Astrocyte of the hippocampus (primary cell): ENCODE measurements at regions not wholly inside any gene's neighbourhood (a gene's known extent, or its start where the extent isn't known, plus 50 kb on each side); places are given as distances from the start of the nearest gene placed in this dataset.
"Not testable (repeated sequence)": the region's sequence is repeated elsewhere in the genome, so short reads cannot be mapped to it uniquely, and the experiment has no call there.

Source experiments
- DNase-seq: peaks from one replicate; pipeline ENCODE4 v3.0.0; 2011; ENCODE audit warnings: low read depth, low spot score

GRCh38 chr2:212786088-212786487 is 247.5 kb upstream of the ERBB4 start:
- not testable (repeated sequence) for DNase-seq

DNA sequence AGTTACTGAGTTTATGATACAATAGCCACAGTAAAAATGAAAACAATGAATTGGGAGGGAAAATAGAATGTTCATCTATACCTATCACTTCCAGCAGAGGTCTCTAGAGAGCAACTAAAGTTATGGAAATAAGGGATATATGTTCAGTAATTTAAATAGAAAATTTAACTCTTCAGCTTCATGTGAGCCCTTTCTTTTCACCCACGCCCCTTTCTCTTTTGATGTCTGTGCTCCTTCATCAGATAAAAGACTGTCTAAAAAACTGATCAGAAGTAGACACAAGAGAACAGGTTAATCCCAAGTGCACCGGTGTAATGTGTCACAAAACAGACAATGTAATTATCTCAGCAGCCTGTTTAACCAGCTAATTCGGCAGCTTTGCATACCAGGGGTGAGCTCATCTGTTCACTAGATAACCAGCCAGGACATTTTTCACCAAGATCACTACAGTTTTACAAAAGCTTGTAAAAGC is 238.5 kb upstream of the ERBB4 start:
- DNase-seq = peak; percentile 51

GRCh38 chr2:212773808-212774339 is 235.3 kb upstream of the ERBB4 start:
- DNase-seq = no peak

DNA sequence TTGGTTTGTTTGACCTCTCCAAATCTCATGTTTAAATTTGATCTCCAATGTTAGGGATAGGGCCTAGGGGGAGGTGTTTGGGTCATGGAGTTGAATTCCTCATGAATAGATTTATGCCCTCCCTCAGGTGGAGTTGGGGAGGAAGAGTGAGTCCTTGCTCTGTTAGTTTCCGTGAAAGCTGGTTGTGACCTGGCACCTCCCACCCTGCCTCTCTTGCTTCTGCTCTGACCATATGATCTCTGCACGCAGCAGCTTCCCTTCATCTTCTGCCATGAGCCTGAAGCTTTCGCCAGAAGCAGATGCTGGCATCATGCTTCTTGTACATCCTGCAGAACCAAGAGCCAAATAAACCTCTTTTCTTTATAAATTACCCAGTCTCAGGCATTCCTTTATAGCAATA is 231.6 kb upstream of the ERBB4 start:
- DNase-seq = no peak

DNA sequence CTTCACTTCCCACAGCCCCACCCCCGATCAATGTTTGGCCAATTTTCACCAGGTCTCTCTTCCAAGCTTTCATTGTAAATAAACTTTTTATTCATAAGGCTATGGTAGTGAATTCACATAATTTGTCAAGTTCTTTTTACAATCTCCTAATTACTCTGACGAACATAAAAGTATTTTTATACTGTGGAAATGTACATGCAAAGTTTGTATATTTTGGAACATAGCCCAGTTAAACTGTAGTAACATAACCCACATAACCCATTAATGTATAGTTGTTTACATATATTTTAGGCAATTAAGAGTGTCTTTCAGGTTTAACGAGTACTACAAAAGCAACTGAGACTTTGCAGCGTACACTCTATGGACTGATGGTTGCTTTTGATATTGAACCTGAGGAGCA is 228.3 kb upstream of the ERBB4 start:
- no peak for DNase-seq

- DNase-seq = peak; percentile 5
These were observed 214.2 kb upstream of the ERBB4 start for GRCh38 chr2:212752730-212753351.

DNA sequence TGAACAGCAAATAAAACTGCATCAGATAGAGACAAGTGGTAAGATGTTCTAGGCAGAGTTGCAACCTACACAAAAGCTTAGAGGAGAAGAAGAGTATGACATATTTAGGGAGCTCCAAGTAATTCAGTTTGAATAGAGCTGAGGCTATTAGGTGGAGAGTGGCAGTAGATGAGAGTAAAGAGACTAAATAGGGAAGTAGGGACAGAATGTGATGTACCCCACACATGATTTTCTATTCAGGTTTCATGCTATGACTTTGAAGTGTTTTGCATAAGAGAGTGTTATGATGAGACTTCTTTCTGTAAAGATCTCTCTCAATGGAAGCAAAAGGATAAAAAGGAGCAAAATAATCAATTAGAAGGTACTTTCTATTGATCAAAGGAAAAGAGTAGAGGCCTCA is 206.8 kb upstream of the ERBB4 start:
- no peak for DNase-seq

- DNase-seq = peak; percentile 20
These were observed 199.0 kb upstream of the ERBB4 start for GRCh38 chr2:212737392-212738172.

GRCh38 chr2:212736385-212736726 is 197.8 kb upstream of the ERBB4 start:
- DNase-seq = no peak

DNA sequence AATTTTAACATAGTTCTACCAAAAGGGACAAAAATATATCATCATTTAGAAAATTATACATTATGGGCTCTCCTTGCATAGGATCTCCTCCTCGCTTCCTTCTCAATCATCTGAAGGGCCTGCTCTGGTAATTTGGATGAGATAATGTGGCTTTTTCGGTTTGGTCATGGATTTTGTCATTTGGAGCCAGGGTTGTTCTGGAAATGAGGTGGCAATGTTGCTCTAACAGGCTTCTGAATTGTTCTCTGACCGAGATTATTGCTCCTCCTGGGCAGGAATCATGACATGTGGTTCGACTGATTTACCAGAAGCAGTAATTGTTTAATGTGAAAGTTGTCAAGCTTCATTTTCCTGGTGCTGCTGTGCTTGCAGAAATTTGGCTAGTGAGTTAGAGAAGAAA is 194.7 kb upstream of the ERBB4 start:
- no peak for DNase-seq

DNA sequence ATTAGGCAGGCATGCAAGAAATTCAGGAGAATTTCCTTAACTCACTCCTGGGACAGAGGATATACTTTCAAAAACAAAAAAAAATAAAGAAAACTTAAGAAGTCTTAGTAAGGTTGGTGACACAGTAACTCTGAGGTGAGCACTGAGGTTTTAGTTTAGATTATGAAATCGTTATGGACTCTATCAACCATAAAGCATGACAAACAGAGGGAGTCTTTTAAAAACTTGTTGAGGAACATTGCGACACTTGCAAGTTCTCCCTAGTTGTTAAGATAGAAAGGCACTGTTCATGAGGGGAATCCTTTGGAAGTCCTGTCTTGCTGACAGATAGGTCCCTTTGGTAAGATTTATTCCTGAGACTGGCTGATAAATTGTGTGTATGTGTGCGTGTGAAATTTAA is 194.3 kb upstream of the ERBB4 start:
- DNase-seq = no peak

DNA sequence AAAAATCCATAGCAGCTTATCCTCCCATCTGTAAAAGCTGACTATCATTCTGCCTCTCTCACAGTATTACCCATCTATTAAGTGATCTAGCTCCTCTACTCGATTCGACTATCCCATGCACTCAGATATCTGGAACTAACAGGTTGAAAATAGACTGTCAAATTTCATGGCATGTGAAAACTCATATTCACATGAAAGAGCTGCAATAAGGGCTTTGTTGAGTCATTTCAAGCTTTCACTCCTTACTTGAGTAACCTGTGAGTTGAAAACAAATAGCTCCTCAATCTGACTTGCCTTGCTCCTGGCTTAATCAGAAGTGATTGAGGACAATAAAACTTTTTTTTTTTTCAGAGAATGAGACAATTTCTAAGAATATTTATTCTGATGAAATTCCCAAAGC is 192.4 kb upstream of the ERBB4 start:
- DNase-seq = no peak

DNA sequence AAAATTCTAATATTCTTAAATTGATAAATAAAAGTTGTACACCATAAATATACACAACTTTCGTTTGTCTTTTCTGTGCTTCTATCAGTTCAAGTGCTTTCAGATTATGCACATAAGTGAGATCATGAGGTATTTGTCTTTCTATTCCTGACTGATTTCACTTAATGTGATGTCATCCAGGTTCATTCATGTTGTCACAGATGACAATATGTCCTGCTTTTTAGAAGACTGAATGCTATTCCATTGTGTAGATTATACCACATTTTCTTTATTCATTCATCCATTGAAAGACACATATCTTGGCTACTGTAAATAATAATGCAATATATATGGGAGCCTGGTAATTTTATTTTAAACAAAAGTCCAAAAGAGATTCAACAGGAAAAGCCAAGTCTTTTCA is 190.1 kb upstream of the ERBB4 start:
- DNase-seq = no peak

DNA sequence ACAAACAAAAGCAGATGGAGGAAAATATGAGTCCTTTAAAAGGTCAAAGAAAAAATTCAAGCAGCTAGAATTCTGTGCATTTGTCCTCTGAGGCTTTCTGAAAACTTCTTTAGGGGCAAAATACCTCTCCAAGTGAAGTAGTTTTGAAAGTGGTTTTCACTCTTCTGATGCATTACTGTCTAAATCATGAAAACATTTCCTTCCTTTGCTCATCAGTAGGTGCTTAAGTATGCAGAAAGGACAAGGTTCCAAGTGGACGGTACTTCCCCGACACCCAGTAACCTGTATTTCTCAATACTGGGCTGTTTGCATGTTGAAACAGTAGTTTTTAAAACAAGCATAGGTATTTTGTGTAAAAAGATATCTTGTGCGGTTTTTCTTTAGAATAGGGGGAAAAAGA is 189.1 kb upstream of the ERBB4 start:
- DNase-seq = no peak

- peak; percentile 2 for DNase-seq
These were observed 187.8 kb upstream of the ERBB4 start for GRCh38 chr2:212726403-212726802.

DNA sequence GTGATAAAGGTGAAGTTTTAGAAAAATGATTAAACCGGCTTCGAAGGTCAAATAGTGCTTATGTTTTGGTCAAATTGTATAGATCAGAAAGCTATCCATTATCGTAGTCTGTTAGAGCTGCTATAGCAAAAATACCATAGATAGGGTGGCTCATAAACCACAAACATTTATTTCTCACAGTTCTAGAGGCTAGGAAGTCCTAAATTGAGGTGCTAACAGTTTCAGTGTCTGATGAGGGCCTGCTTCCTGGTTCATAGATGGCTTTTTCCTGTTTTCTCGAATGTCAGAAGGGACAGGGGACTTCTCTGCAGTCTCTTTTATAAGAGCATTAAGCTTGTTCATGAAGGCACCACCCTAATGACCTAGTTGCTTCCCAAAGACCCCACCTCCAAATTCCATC is 186.6 kb upstream of the ERBB4 start:
- DNase-seq = no peak

- DNase-seq = peak; percentile 72
These were observed 184.6 kb upstream of the ERBB4 start for GRCh38 chr2:212723226-212723625.

- DNase-seq = no peak
These were observed 183.4 kb upstream of the ERBB4 start for GRCh38 chr2:212722046-212722445.

DNA sequence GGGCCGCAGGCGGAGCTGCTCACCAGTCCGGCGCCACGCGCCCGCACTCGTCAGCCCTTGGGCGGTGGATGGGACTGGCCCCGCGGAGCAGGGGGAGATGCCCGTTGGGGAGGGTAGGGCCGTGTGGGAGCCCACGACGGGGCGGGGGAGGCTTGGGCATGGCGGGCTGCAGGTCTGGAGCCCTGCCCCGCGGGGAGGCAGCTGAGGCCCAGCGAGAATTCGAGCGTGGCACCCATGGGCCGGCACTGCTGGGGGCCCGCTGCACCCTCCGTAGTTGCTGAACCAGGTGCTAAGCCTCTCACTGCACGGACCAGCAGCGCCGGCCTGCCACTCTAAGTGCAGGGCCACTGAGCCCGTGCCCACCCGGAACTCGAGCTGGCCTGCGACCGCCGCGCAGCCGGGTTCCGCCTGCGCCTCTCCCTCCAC is 182.4 kb upstream of the ERBB4 start:
- no peak for DNase-seq

DNA sequence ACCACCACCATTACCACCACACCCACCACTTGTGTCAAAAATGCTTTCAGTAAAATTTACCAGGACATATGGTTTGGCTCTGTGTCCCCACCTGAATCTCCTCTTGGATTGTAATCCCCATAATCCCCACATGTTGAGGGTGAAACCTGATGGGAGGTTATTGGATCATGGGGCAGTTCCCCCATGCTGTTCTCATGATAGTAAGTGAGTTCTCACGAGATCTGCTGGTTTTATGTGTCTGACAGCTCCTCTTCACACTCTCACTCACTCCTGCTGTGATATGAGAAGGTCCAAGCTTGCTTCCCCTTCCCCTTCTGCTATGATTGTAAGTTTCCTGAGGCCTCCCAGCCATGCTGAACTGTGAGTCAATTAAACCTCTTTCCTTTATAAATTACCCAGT is 176.8 kb upstream of the ERBB4 start:
- not testable (repeated sequence) for DNase-seq

DNA sequence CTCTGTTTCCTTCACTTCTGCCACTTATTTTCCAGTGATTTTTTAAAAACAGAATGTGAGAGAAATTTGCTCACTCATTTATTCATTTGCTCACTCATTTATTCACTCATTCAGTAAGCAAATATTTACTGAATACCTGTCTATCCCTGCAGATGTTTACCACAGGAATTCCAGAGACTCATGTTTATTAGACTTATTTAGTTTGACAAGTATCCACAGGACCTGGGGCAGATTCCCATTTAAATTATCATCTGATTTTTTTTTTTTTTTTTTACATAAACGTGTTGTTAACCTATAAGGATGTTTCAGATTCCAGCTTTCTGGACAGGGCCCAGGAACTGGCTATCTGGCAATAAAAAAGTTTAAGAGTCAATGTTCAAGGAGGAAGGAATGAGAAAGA is 175.1 kb upstream of the ERBB4 start:
- peak; percentile 5 for DNase-seq

DNA sequence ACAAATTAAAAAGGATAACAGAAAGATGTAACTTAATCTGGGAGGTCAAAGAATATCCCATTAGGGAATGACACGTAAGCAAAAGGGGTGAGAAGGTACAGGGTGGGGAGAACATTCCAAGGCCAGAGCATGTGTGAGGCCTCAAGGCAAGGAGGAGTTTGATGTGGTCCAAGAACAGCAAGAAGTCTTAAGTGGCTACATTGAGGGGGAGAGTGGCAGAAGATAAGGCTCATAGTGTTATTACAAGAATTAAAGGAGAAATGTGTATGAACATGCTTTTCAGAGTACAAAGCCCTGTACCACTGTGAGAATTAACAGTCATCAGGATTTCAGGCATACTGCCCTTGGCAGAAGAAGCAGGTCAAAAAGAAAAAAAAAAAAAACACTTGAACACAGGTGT is 174.4 kb upstream of the ERBB4 start:
- peak; percentile 31 for DNase-seq

- no peak for DNase-seq
These were observed 173.9 kb upstream of the ERBB4 start for GRCh38 chr2:212712466-212712865.
